DOHH2 (cell line): ENCODE measurements at regions not wholly inside any gene's neighbourhood (a gene's known extent, or its start where the extent isn't known, plus 50 kb on each side); places are given as distances from the start of the nearest gene placed in this dataset.

ENCODE experiments used
- EZH2phosphoT487 ChIP-seq: fragments of 200-600 bp; sonication (generic); IDR thresholded peaks from 2 replicates; pipeline ENCODE4 v1.6.1; 2017; ENCODE audit warnings: borderline replicate concordance, mild to moderate bottlenecking, antibody characterized with exemption, low read length, moderate library complexity, mixed read lengths
- TF ChIP-seq, protein P1 (sequence below): fragments of 200-600 bp; sonication (generic); IDR thresholded peaks from one replicate; pipeline ENCODE4 v1.5.1; 2014; ENCODE audit warnings: antibody characterized with exemption, mild to moderate bottlenecking, low read depth, low read length; ENCODE audit not compliant: poor library complexity, severe bottlenecking

DNA sequence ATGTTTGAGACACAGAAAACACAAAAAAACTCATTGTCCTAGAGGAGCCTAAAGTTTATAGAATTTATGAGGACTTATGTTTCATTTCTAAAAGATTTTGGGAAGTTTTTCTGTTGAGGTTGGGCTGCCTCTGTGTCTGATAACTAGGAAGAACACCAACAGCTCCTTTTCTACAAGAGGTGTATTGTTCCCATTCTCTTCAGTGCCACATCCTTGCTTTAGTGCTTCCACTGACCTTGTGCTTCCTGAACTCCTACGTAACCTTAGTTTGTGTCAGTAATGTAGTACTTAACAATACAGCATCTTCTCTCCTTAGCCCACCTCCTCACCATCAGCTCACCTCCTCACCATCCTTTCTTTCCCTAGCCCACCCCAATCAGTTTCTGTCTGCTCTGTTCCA, 117.3 kb upstream of the TNC start:
- TF ChIP-seq, protein P1, sequence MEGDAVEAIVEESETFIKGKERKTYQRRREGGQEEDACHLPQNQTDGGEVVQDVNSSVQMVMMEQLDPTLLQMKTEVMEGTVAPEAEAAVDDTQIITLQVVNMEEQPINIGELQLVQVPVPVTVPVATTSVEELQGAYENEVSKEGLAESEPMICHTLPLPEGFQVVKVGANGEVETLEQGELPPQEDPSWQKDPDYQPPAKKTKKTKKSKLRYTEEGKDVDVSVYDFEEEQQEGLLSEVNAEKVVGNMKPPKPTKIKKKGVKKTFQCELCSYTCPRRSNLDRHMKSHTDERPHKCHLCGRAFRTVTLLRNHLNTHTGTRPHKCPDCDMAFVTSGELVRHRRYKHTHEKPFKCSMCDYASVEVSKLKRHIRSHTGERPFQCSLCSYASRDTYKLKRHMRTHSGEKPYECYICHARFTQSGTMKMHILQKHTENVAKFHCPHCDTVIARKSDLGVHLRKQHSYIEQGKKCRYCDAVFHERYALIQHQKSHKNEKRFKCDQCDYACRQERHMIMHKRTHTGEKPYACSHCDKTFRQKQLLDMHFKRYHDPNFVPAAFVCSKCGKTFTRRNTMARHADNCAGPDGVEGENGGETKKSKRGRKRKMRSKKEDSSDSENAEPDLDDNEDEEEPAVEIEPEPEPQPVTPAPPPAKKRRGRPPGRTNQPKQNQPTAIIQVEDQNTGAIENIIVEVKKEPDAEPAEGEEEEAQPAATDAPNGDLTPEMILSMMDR = no peak
- no peak for TF ChIP-seq EZH2phosphoT487
